PC-3 (cell line): ENCODE measurements at regions not wholly inside any gene's neighbourhood (a gene's known extent, or its start where the extent isn't known, plus 50 kb on each side); places are given as distances from the start of the nearest gene placed in this dataset.

Experiments
- ATAC-seq: fragments of 200-7000 bp; cut with Tn5 transposase; 2 replicates; pipeline ENCODE4 v1.9.1; 2020; ENCODE audit warnings: mild to moderate bottlenecking, moderate library complexity
- BruUV-seq: library from RNA; stranded (reverse); fragments of 400-500 nt; replicated peaks from 2 replicates; lab custom pipeline; 2021; lab: Mats Ljungman, UMichigan
- CTCF ChIA-PET: fragments of 300-600 bp; sonication (Branson Sonifier 250); formaldehyde crosslinking; loops from one replicate; lab custom pipeline; 2022; ENCODE audit warnings: antibody characterized with exemption; lab: Charles Lee
- POLR2A ChIA-PET: fragments of 300-600 bp; sonication (Branson Sonifier 250); formaldehyde crosslinking; loops from one replicate; lab custom pipeline; 2022; ENCODE audit warnings: antibody characterized with exemption; ENCODE audit not compliant: unreplicated experiment; lab: Charles Lee
- DNase-seq: peaks from one replicate; pipeline ENCODE4 v3.0.0-alpha.2; 2015
- H2AFZ ChIP-seq: fragments of 300-600 bp; sonication (generic); 2 replicates; pipeline ENCODE4 v1.6.0; 2016; ENCODE audit warnings: antibody characterized with exemption, low read length
- H3F3A ChIP-seq: fragments of 300-600 bp; sonication (generic); one replicate; pipeline ENCODE4 v1.6.0; 2017; ENCODE audit warnings: antibody characterized with exemption, low read length, control low read depth, mild to moderate bottlenecking; ENCODE audit not compliant: unreplicated experiment
- H3K27ac ChIP-seq: fragments of 300-600 bp; sonication (generic); 2 replicates; pipeline ENCODE4 v1.5.1; 2016; ENCODE audit warnings: mild to moderate bottlenecking, low read length
- H3K27me3 ChIP-seq: fragments of 300-600 bp; sonication (generic); 2 replicates; pipeline ENCODE4 v1.6.1; 2016; ENCODE audit warnings: low read length, mixed read lengths
- H3K36me3 ChIP-seq: fragments of 300-600 bp; sonication (generic); 2 replicates; pipeline ENCODE4 v1.6.1; 2016; ENCODE audit warnings: low read depth, mixed run types, low read length, mixed read lengths
- H3K4me1 ChIP-seq: fragments of 300-600 bp; sonication (generic); 2 replicates; pipeline ENCODE4 v1.5.1; 2016; ENCODE audit warnings: low read length; ENCODE audit not compliant: insufficient read depth
- H3K4me2 ChIP-seq: fragments of 300-600 bp; sonication (generic); 2 replicates; pipeline ENCODE4 v1.6.0; 2016; ENCODE audit warnings: low read length
- H3K4me3 ChIP-seq: fragments of 300-600 bp; sonication (generic); 2 replicates; pipeline ENCODE4 v1.5.1; 2016; ENCODE audit warnings: mild to moderate bottlenecking, low read length, mixed read lengths
- H3K79me2 ChIP-seq: fragments of 300-600 bp; sonication (generic); 2 replicates; pipeline ENCODE4 v1.6.1; 2017; ENCODE audit warnings: low read length, mixed read lengths
- H3K9ac ChIP-seq: fragments of 300-600 bp; sonication (generic); 2 replicates; pipeline ENCODE4 v1.6.0; 2016; ENCODE audit warnings: mild to moderate bottlenecking, low read length
- H3K9me2 ChIP-seq: fragments of 300-600 bp; sonication (generic); replicated peaks from 2 replicates; pipeline ENCODE4 v1.6.1; 2016; ENCODE audit warnings: mixed run types, low read length, mixed read lengths
- H3K9me3 ChIP-seq: fragments of 300-600 bp; sonication (generic); 2 replicates; pipeline ENCODE4 v1.6.1; 2016; ENCODE audit warnings: low read length, mixed read lengths
- H4K20me1 ChIP-seq: fragments of 300-600 bp; sonication (generic); 2 replicates; pipeline ENCODE4 v1.6.1; 2016; ENCODE audit warnings: low read length, mixed read lengths
- CTCF ChIP-seq: fragments of 300-600 bp; sonication (generic); conservative IDR thresholded peaks from 2 replicates; pipeline ENCODE4 v1.5.1; 2017; ENCODE audit warnings: antibody characterized with exemption, low read depth, mild to moderate bottlenecking, low read length
- EZH2 ChIP-seq: fragments of 300-600 bp; sonication (generic); IDR thresholded peaks from one replicate; pipeline ENCODE4 v1.6.1; 2017; ENCODE audit warnings: antibody characterized with exemption, mild to moderate bottlenecking, low read length; ENCODE audit not compliant: unreplicated experiment
- EZH2phosphoT487 ChIP-seq: fragments of 300-600 bp; sonication (generic); IDR thresholded peaks from 2 replicates; pipeline ENCODE4 v1.6.1; 2018; ENCODE audit warnings: mild to moderate bottlenecking, antibody characterized with exemption, low read length, borderline replicate concordance
- intact Hi-C: fragments of 100-400 bp; cut with micrococcal nuclease; formaldehyde crosslinking; loops from 2 replicates; pipeline ENCODE4 v1.9.0; 2023

GRCh38 chr3:14323401-14324223, 78.8 kb upstream of the SLC6A6 start:
- H3K27ac ChIP-seq: no peak overlapping the region
- no peaks in the 10 kb centered on the region for H3K9me2 ChIP-seq
- no peak overlapping the region for H3K4me2 ChIP-seq
- BruUV-seq: no TSS peak
- peaks cover 11% of the 10 kb centered on the region for H3K4me1 ChIP-seq
- no peaks in the 10 kb centered on the region for H3F3A ChIP-seq
- CTCF ChIA-PET: no interaction called here
- no peaks in the 10 kb centered on the region for H4K20me1 ChIP-seq
- H2AFZ ChIP-seq: no peak overlapping the region
- H3K4me3 ChIP-seq: no peak overlapping the region
- no peaks in the 10 kb centered on the region for H3K79me2 ChIP-seq
- no peak for DNase-seq
- H3K36me3 ChIP-seq: no peaks in the 10 kb centered on the region
- POLR2A ChIA-PET: no interaction called here
- no peak for TF ChIP-seq EZH2
- no peak for TF ChIP-seq CTCF
- TF ChIP-seq EZH2phosphoT487: no peak
- ATAC-seq: no peak
- H3K27me3 ChIP-seq: no peaks in the 10 kb centered on the region
- intact Hi-C loops: no loop called here
- no peaks in the 10 kb centered on the region for H3K9me3 ChIP-seq
- no peak overlapping the region for H3K9ac ChIP-seq

DNA sequence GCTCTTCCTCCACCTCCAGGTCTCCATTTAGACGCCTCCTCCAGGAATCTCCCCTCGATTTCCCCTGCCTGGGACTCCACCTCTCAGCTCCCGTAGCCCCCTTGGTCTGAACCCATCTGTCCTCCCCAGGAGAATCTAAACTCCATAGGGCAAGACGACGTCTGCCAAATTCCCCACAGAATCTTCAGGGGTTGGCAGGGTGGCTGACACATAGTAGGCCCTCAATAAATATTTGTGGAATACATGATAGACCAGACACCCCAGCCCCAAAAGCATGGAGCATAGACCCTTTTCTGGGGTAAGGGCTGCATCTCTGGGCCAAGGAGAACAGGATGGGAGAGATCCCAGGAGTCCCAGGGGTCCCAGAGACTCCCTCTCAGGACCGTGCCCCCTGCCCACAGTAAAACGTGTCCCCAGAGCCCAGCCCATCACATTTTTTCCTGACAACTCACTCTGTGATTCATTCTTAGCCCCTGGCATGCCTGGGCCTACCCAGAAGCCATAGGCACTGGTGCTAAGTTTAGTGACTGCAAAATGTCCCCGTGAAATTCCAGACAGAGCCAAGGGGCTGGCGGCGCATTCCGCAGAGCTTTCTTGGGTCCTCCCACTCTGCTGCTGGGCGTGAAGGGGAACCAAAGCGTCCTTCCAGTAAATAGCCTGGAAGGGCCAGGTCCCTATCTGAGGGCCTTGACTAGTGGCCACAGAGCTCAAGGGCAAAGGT, 78.0 kb upstream of the SLC6A6 start:
- H3K4me3 ChIP-seq: no peak overlapping the region
- H3K27ac ChIP-seq: no peak overlapping the region
- no peak overlapping the region for H3K9ac ChIP-seq
- intact Hi-C loops: no loop called here
- H2AFZ ChIP-seq: peak overlapping the region; percentile 46
- H3K27me3 ChIP-seq: no peaks in the 10 kb centered on the region
- no peaks in the 10 kb centered on the region for H3K79me2 ChIP-seq
- H3K36me3 ChIP-seq: no peaks in the 10 kb centered on the region
- H3F3A ChIP-seq: no peaks in the 10 kb centered on the region
- peak overlapping the region; percentile 25 for H3K4me2 ChIP-seq
- no peaks in the 10 kb centered on the region for H3K9me2 ChIP-seq
- POLR2A ChIA-PET: no interaction called here
- H4K20me1 ChIP-seq: no peaks in the 10 kb centered on the region
- H3K4me1 ChIP-seq: peaks cover 14% of the 10 kb centered on the region
- BruUV-seq: no TSS peak
- DNase-seq (peak; percentile 82), ATAC-seq (peak; percentile 52)
- H3K9me3 ChIP-seq: no peaks in the 10 kb centered on the region
- TF ChIP-seq EZH2phosphoT487 (no peak), EZH2 (no peak), CTCF (no peak)
- CTCF ChIA-PET: no interaction called here

DNA sequence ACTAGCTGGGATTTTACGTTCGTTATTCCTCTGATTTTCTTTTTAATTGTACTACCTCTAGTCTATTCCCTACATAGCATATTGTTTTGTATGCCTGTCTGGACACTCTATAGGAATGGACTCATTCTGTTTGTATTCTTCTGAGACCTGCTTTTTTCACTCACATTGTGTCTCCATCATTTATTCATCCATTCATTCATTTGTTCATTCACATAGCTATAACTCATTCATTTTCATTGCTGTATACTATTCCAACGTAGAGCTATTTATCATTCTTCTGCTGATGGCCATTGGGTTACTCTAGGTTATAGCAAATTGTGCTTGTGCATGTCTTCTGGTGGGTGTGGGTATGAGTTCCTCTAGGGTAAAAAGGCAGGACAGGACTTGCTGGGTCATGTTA, 74.0 kb upstream of the SLC6A6 start:
- H3F3A ChIP-seq: no peaks in the 10 kb centered on the region
- TF ChIP-seq EZH2phosphoT487: no peak
- no peak for TF ChIP-seq EZH2
- no peak for TF ChIP-seq CTCF
- no peak overlapping the region for H3K4me3 ChIP-seq
- intact Hi-C loops: no loop called here
- no peak overlapping the region for H3K4me2 ChIP-seq
- H2AFZ ChIP-seq: no peak overlapping the region
- no peaks in the 10 kb centered on the region for H3K36me3 ChIP-seq
- H3K79me2 ChIP-seq: no peaks in the 10 kb centered on the region
- ATAC-seq: no peak
- H3K4me1 ChIP-seq: peaks cover 19% of the 10 kb centered on the region
- H4K20me1 ChIP-seq: no peaks in the 10 kb centered on the region
- no peak overlapping the region for H3K27ac ChIP-seq
- H3K27me3 ChIP-seq: no peaks in the 10 kb centered on the region
- H3K9me2 ChIP-seq: no peaks in the 10 kb centered on the region
- H3K9me3 ChIP-seq: no peaks in the 10 kb centered on the region
- H3K9ac ChIP-seq: no peak overlapping the region
- POLR2A ChIA-PET: no interaction called here
- no TSS peak for BruUV-seq
- CTCF ChIA-PET: interaction anchor here (1.0 kb wide), 1 partner anchor 17 kb away, joined by 3 read pairs; no protein-coding TSS in a partner anchor
- no peak for DNase-seq
